NT2/D1 (cell line): ENCODE measurements at regions not wholly inside any gene's neighbourhood (a gene's known extent, or its start where the extent isn't known, plus 50 kb on each side); places are given as distances from the start of the nearest gene placed in this dataset.

Experiments
- SUZ12 ChIP-seq: IDR thresholded peaks from 2 replicates; pipeline ENCODE4 v1.6.1; 2011; ENCODE audit not compliant: insufficient read length, insufficient read depth; ENCODE audit errors: extremely low read depth
- YY1 ChIP-seq: IDR thresholded peaks from 2 replicates; pipeline ENCODE4 v1.6.1; 2011; ENCODE audit not compliant: insufficient read length, insufficient read depth
- ZNF274 ChIP-seq: IDR thresholded peaks from 2 replicates; pipeline ENCODE4 v1.6.1; 2011; ENCODE audit warnings: mild to moderate bottlenecking, low read depth, low read length

DNA sequence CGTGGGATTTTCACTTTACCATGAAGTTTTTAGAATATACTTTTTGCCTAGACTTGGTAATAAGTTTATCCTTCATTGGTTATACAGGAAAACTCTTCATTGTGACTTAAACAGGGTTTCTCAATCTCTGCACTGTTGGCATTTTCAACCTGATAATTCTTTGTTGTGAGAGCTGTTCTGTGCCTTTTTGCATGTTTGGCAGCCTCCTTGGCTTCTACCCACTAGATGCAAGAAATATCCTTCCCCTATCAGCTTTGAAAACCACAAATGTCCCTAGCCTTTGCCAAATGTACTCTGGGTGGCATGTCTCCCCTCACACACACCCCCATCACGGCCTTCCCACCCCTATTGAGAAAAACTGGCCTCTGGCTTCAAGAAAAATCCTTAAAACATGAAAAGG, 180.9 kb downstream of the ESM1 start:
- TF ChIP-seq YY1, result no peak
- no peak for TF ChIP-seq ZNF274
- TF ChIP-seq SUZ12, result no peak
